SK-N-SH treated with all-trans-retinoic acid at 6 μM for 48 hours (cell line): ENCODE measurements at regions not wholly inside any gene's neighbourhood (a gene's known extent, or its start where the extent isn't known, plus 50 kb on each side); places are given as distances from the start of the nearest gene placed in this dataset.

Source experiments
- OSR1 ChIP-seq: fragments of 250-450 bp; sonication (Bioruptor Pico); IDR thresholded peaks from 2 replicates; pipeline ENCODE4 v1.8.0; 2022; ENCODE audit warnings: moderate library complexity, mild to moderate bottlenecking, inconsistent platforms
- RARB ChIP-seq: fragments of 250-450 bp; sonication (Bioruptor Pico); IDR thresholded peaks from 2 replicates; pipeline ENCODE4 v1.8.0; 2021; ENCODE audit warnings: mild to moderate bottlenecking, moderate library complexity
- SNAI2 ChIP-seq: fragments of 250-450 bp; sonication (Bioruptor Pico); IDR thresholded peaks from 2 replicates; pipeline ENCODE4 v1.5.0; 2020; ENCODE audit warnings: mild to moderate bottlenecking, moderate library complexity
- ZC3H10 ChIP-seq: fragments of 250-450 bp; sonication (Bioruptor Pico); IDR thresholded peaks from 2 replicates; pipeline ENCODE4 v1.5.1; 2021; ENCODE audit warnings: mild to moderate bottlenecking, moderate library complexity
- ZFP3 ChIP-seq: fragments of 250-450 bp; sonication (Bioruptor Pico); IDR thresholded peaks from 2 replicates; pipeline ENCODE4 v1.5.0; 2020; ENCODE audit warnings: mild to moderate bottlenecking, moderate library complexity
- TF ChIP-seq, protein P1 (sequence below): fragments of 250-450 bp; sonication (Bioruptor Pico); IDR thresholded peaks from 2 replicates; pipeline ENCODE4 v1.8.0; 2021; ENCODE audit warnings: low read depth, mild to moderate bottlenecking, moderate library complexity, borderline replicate concordance

GRCh38 chr13:43981091-43981490 is 101.4 kb downstream of the LACC1 start:
- TF ChIP-seq, protein P1, sequence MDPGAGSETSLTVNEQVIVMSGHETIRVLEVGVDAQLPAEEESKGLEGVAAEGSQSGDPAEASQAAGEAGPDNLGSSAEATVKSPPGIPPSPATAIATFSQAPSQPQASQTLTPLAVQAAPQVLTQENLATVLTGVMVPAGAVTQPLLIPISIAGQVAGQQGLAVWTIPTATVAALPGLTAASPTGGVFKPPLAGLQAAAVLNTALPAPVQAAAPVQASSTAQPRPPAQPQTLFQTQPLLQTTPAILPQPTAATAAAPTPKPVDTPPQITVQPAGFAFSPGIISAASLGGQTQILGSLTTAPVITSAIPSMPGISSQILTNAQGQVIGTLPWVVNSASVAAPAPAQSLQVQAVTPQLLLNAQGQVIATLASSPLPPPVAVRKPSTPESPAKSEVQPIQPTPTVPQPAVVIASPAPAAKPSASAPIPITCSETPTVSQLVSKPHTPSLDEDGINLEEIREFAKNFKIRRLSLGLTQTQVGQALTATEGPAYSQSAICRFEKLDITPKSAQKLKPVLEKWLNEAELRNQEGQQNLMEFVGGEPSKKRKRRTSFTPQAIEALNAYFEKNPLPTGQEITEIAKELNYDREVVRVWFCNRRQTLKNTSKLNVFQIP, result no peak
- TF ChIP-seq OSR1 (CRISPR knock-in tag), result no peak
- no peak for TF ChIP-seq ZFP3 (CRISPR knock-in tag)
- no peak for TF ChIP-seq RARB (CRISPR knock-in tag)
- TF ChIP-seq SNAI2 (CRISPR knock-in tag), result no peak
- no peak for TF ChIP-seq ZC3H10
